AG04450 (cell line): ENCODE measurements at regions not wholly inside any gene's neighbourhood (a gene's known extent, or its start where the extent isn't known, plus 50 kb on each side); places are given as distances from the start of the nearest gene placed in this dataset.

Experiments used
- CTCF ChIA-PET: fragments of 300-600, 350-600 bp; formaldehyde crosslinking; extraction: SDS; loops from one replicate; lab custom pipeline; 2022; ENCODE audit warnings: antibody characterized with exemption, inconsistent platforms; lab: Charles Lee
- POLR2A ChIA-PET: fragments of 350-600 bp; formaldehyde crosslinking; extraction: SDS; loops from one replicate; lab custom pipeline; 2021; ENCODE audit warnings: antibody characterized with exemption, inconsistent platforms; lab: Yijun Ruan, JAX
- DNase-seq: peaks from one replicate; pipeline ENCODE4 v3.0.0-alpha.2; 2011; ENCODE audit warnings: low read depth, low spot score
- H3K27ac ChIP-seq: one replicate; pipeline ENCODE4 v1.5.1; 2012; ENCODE audit warnings: low read depth, low read length, control low read depth
- H3K27me3 ChIP-seq: one replicate; pipeline ENCODE4 v1.6.0; 2012; ENCODE audit warnings: low read length; ENCODE audit not compliant: control insufficient read depth, insufficient read depth
- H3K4me3 ChIP-seq: 2 replicates; pipeline ENCODE4 v1.5.1; 2011; ENCODE audit warnings: mild to moderate bottlenecking, low read depth, low read length, control low read depth
- H3K9me3 ChIP-seq: 2 replicates; pipeline ENCODE4 v1.5.1; 2012; ENCODE audit warnings: low read length; ENCODE audit not compliant: control insufficient read depth, insufficient read depth
- TF ChIP-seq, protein P1 (sequence below): IDR thresholded peaks from 2 replicates; pipeline ENCODE4 v1.5.1; 2011; ENCODE audit warnings: low read depth, low read length, control low read depth, inconsistent platforms

DNA sequence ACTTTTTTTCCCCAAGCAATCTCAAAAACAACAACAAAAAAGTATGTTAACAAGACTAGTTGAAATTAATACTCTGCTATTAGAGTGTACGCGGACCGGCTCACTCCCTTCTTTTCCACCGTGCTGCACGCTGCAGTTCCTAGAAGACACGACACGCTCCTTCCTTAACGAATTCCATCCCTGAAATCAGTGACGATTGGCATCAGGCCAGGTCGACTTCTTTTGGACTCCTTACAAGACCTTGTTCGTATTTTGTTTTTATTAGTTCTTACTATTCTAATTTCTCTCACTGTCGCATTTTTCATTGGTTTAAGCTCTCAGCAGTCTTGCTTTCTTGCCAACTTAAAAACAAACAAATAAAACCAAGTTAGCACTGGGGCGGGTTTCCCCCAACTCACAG is 175.8 kb upstream of the PITX2 start:
- TF ChIP-seq, protein P1, sequence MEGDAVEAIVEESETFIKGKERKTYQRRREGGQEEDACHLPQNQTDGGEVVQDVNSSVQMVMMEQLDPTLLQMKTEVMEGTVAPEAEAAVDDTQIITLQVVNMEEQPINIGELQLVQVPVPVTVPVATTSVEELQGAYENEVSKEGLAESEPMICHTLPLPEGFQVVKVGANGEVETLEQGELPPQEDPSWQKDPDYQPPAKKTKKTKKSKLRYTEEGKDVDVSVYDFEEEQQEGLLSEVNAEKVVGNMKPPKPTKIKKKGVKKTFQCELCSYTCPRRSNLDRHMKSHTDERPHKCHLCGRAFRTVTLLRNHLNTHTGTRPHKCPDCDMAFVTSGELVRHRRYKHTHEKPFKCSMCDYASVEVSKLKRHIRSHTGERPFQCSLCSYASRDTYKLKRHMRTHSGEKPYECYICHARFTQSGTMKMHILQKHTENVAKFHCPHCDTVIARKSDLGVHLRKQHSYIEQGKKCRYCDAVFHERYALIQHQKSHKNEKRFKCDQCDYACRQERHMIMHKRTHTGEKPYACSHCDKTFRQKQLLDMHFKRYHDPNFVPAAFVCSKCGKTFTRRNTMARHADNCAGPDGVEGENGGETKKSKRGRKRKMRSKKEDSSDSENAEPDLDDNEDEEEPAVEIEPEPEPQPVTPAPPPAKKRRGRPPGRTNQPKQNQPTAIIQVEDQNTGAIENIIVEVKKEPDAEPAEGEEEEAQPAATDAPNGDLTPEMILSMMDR: no peak
- Histone ChIP-seq H3K9me3 (no peaks in the 10 kb centered on the region), H3K27ac (no peak overlapping the region), H3K27me3 (no peaks in the 10 kb centered on the region), H3K4me3 (no peak overlapping the region)
- ChIA-PET POLR2A (no interaction called here), CTCF (no interaction called here)
- no peak for DNase-seq

- Histone ChIP-seq H3K27me3 (no peaks in the 10 kb centered on the region), H3K27ac (no peak overlapping the region), H3K4me3 (no peak overlapping the region), H3K9me3 (no peaks in the 10 kb centered on the region)
- ChIA-PET POLR2A (no interaction called here), CTCF (no interaction called here)
- TF ChIP-seq, protein P1: no peak
- DNase-seq: no peak
These were observed 176.3 kb upstream of the PITX2 start for GRCh38 chr4:110799211-110799610.

DNA sequence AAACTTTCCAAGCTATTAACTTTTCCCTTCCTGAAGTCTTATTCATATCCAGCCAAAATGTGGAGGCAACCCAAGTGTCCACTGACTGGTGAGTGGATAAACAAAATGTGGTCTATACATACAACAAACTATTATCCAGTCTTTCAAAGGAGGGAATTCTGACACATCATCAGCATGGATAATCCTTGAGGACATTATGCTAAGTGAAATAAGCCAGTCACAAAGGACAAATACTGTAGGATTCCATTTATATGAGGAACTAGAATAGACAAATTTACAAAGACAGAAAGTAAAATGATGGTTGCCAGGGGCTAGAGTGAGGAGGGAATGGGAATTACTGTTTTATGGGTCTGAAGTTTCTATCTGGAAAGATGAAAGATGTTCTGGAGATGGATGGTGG is 178.7 kb upstream of the PITX2 start:
- ChIA-PET CTCF (no interaction called here), POLR2A (no interaction called here)
- TF ChIP-seq, protein P1: no peak
- no peak overlapping the region for H3K27ac ChIP-seq
- no peak overlapping the region for H3K4me3 ChIP-seq
- H3K9me3 ChIP-seq: no peaks in the 10 kb centered on the region
- no peaks in the 10 kb centered on the region for H3K27me3 ChIP-seq
- no peak for DNase-seq

- POLR2A ChIA-PET: no interaction called here
- Histone ChIP-seq H3K27me3 (no peaks in the 10 kb centered on the region), H3K27ac (no peak overlapping the region), H3K9me3 (no peaks in the 10 kb centered on the region), H3K4me3 (no peak overlapping the region)
- DNase-seq: no peak
- TF ChIP-seq, protein P1: no peak
- CTCF ChIA-PET: no interaction called here
These were observed 185.5 kb upstream of the PITX2 start for GRCh38 chr4:110808351-110808878.

DNA sequence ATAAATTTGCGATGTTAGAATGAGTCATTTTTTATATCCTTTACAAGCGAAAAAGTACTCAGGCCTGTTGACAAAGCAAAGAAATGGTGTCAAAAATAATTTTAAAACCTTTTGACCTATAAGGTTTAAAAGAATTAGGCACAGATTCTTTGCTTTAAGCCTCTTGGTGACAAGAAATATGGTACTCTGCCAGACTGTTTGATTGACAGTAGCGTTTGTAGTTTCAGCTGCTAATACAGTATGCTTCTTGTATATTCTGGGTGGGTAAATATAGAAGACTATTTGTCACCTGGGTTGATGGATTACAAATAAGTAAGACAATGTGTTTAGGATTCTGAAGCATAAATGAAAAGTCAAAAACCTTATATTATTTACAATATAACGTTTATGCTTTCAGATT is 193.1 kb upstream of the PITX2 start:
- ChIA-PET CTCF (no interaction called here), POLR2A (no interaction called here)
- H3K27me3 ChIP-seq: no peaks in the 10 kb centered on the region
- no peaks in the 10 kb centered on the region for H3K9me3 ChIP-seq
- DNase-seq: no peak
- TF ChIP-seq, protein P1: no peak
- no peak overlapping the region for H3K4me3 ChIP-seq
- no peak overlapping the region for H3K27ac ChIP-seq
